T-helper 2 cell treated with Interferon-gamma antibody and Interleukin-4, amounts not matched to agents 5 μg/mL and 100 μg/mL, for 36 hours (primary cell): ENCODE measurements at regions not wholly inside any gene's neighbourhood (a gene's known extent, or its start where the extent isn't known, plus 50 kb on each side); places are given as distances from the start of the nearest gene placed in this dataset.

Experiments used
- DNase-seq: peaks from one replicate; pipeline ENCODE4 v3.0.0; 2021; ENCODE audit warnings: low spot score
- H3K27ac Mint-ChIP-seq: one replicate; pipeline ENCODE4 v1.8.0; 2021; ENCODE audit warnings: mild to moderate bottlenecking, mixed read lengths
- H3K27me3 Mint-ChIP-seq: one replicate; pipeline ENCODE4 v1.8.0; 2021; ENCODE audit warnings: low read depth, mixed read lengths
- H3K36me3 Mint-ChIP-seq: one replicate; pipeline ENCODE4 v1.8.0; 2021; ENCODE audit warnings: low read depth, mixed read lengths
- H3K4me1 Mint-ChIP-seq: one replicate; pipeline ENCODE4 v1.8.0; 2021; ENCODE audit warnings: low read depth, mixed read lengths
- H3K4me3 Mint-ChIP-seq: one replicate; pipeline ENCODE4 v1.8.0; 2022; ENCODE audit warnings: mild to moderate bottlenecking, moderate library complexity, mixed read lengths
- H3K9me3 Mint-ChIP-seq: one replicate; pipeline ENCODE4 v1.8.0; 2021; ENCODE audit warnings: mixed read lengths

- Mint-ChIP-seq H3K27me3 (no peaks in the 10 kb centered on the region), H3K4me1 (no peaks in the 10 kb centered on the region)
Measured at GRCh38 chr10:128793726-128794655, 667.8 kb upstream of the MKI67 start.

GRCh38 chr10:128796396-128796912 is 670.2 kb upstream of the MKI67 start:
- Mint-ChIP-seq H3K36me3 (no peaks in the 10 kb centered on the region), H3K4me3 (no peak overlapping the region), H3K27me3 (no peaks in the 10 kb centered on the region), H3K27ac (no peak overlapping the region), H3K4me1 (no peaks in the 10 kb centered on the region), H3K9me3 (no peaks in the 10 kb centered on the region)
- DNase-seq: no peak

More at GRCh38 chr10:128793726-128794655, 667.8 kb upstream of the MKI67 start:
- DNase-seq: no peak
- no peak overlapping the region for H3K4me3 Mint-ChIP-seq
- no peaks in the 10 kb centered on the region for H3K9me3 Mint-ChIP-seq
- no peaks in the 10 kb centered on the region for H3K36me3 Mint-ChIP-seq
- no peak overlapping the region for H3K27ac Mint-ChIP-seq

- no peak for DNase-seq
- H3K36me3 Mint-ChIP-seq: no peaks in the 10 kb centered on the region
- no peaks in the 10 kb centered on the region for H3K27me3 Mint-ChIP-seq
- H3K9me3 Mint-ChIP-seq: no peaks in the 10 kb centered on the region
- no peak overlapping the region for H3K4me3 Mint-ChIP-seq
- no peak overlapping the region for H3K27ac Mint-ChIP-seq
- H3K4me1 Mint-ChIP-seq: no peaks in the 10 kb centered on the region
Measured at GRCh38 chr10:128802062-128802461, 665.0 kb upstream of the MGMT start.

GRCh38 chr10:128803790-128804189 is 663.3 kb upstream of the MGMT start:
- DNase-seq: no peak
- Mint-ChIP-seq H3K27ac (no peak overlapping the region), H3K9me3 (no peaks in the 10 kb centered on the region), H3K4me1 (no peaks in the 10 kb centered on the region), H3K4me3 (no peak overlapping the region), H3K27me3 (no peaks in the 10 kb centered on the region), H3K36me3 (no peaks in the 10 kb centered on the region)

GRCh38 chr10:128804411-128804810 is 662.6 kb upstream of the MGMT start:
- H3K27me3 Mint-ChIP-seq: no peaks in the 10 kb centered on the region
- H3K4me3 Mint-ChIP-seq: no peak overlapping the region
- H3K4me1 Mint-ChIP-seq: no peaks in the 10 kb centered on the region
- H3K36me3 Mint-ChIP-seq: no peaks in the 10 kb centered on the region
- no peak overlapping the region for H3K27ac Mint-ChIP-seq
- no peak for DNase-seq
- H3K9me3 Mint-ChIP-seq: no peaks in the 10 kb centered on the region

- no peak overlapping the region for H3K27ac Mint-ChIP-seq
- H3K36me3 Mint-ChIP-seq: no peaks in the 10 kb centered on the region
- no peaks in the 10 kb centered on the region for H3K9me3 Mint-ChIP-seq
- H3K4me3 Mint-ChIP-seq: no peak overlapping the region
- H3K27me3 Mint-ChIP-seq: no peaks in the 10 kb centered on the region
- DNase-seq: no peak
- no peaks in the 10 kb centered on the region for H3K4me1 Mint-ChIP-seq
Measured at GRCh38 chr10:128808921-128809440, 658.1 kb upstream of the MGMT start.

- no peak overlapping the region for H3K27ac Mint-ChIP-seq
- no peaks in the 10 kb centered on the region for H3K27me3 Mint-ChIP-seq
- no peak for DNase-seq
- H3K36me3 Mint-ChIP-seq: no peaks in the 10 kb centered on the region
- H3K9me3 Mint-ChIP-seq: no peaks in the 10 kb centered on the region
- H3K4me1 Mint-ChIP-seq: no peaks in the 10 kb centered on the region
- H3K4me3 Mint-ChIP-seq: no peak overlapping the region
Measured at GRCh38 chr10:128811511-128811910, 655.5 kb upstream of the MGMT start.

- Mint-ChIP-seq H3K9me3 (no peaks in the 10 kb centered on the region), H3K27ac (no peak overlapping the region), H3K27me3 (no peaks in the 10 kb centered on the region), H3K4me1 (no peaks in the 10 kb centered on the region), H3K36me3 (no peaks in the 10 kb centered on the region), H3K4me3 (no peak overlapping the region)
- DNase-seq: no peak
Measured at GRCh38 chr10:128812000-128812399, 655.0 kb upstream of the MGMT start.

- no peaks in the 10 kb centered on the region for H3K36me3 Mint-ChIP-seq
- no peaks in the 10 kb centered on the region for H3K9me3 Mint-ChIP-seq
- no peaks in the 10 kb centered on the region for H3K4me1 Mint-ChIP-seq
- DNase-seq: no peak
- H3K27ac Mint-ChIP-seq: no peak overlapping the region
- no peaks in the 10 kb centered on the region for H3K27me3 Mint-ChIP-seq
- no peak overlapping the region for H3K4me3 Mint-ChIP-seq
Measured at GRCh38 chr10:128813574-128813973, 653.5 kb upstream of the MGMT start.

GRCh38 chr10:128814024-128814423 is 653.0 kb upstream of the MGMT start:
- no peak for DNase-seq
- Mint-ChIP-seq H3K27ac (no peak overlapping the region), H3K4me1 (no peaks in the 10 kb centered on the region), H3K36me3 (no peaks in the 10 kb centered on the region), H3K9me3 (no peaks in the 10 kb centered on the region), H3K4me3 (no peak overlapping the region), H3K27me3 (no peaks in the 10 kb centered on the region)

- DNase-seq: no peak
- H3K36me3 Mint-ChIP-seq: no peaks in the 10 kb centered on the region
- no peaks in the 10 kb centered on the region for H3K9me3 Mint-ChIP-seq
- H3K4me3 Mint-ChIP-seq: no peak overlapping the region
- no peaks in the 10 kb centered on the region for H3K4me1 Mint-ChIP-seq
- no peak overlapping the region for H3K27ac Mint-ChIP-seq
- H3K27me3 Mint-ChIP-seq: no peaks in the 10 kb centered on the region
Measured at GRCh38 chr10:128814782-128815181, 652.3 kb upstream of the MGMT start.

GRCh38 chr10:128816726-128817125 is 650.3 kb upstream of the MGMT start:
- no peak for DNase-seq
- Mint-ChIP-seq H3K4me1 (no peaks in the 10 kb centered on the region), H3K27ac (no peak overlapping the region), H3K4me3 (no peak overlapping the region), H3K9me3 (no peaks in the 10 kb centered on the region), H3K27me3 (no peaks in the 10 kb centered on the region), H3K36me3 (no peaks in the 10 kb centered on the region)

- no peaks in the 10 kb centered on the region for H3K27me3 Mint-ChIP-seq
- no peak for DNase-seq
- H3K9me3 Mint-ChIP-seq: no peaks in the 10 kb centered on the region
- no peak overlapping the region for H3K4me3 Mint-ChIP-seq
- H3K27ac Mint-ChIP-seq: no peak overlapping the region
- no peaks in the 10 kb centered on the region for H3K4me1 Mint-ChIP-seq
- no peaks in the 10 kb centered on the region for H3K36me3 Mint-ChIP-seq
Measured at GRCh38 chr10:128817636-128818035, 649.4 kb upstream of the MGMT start.

GRCh38 chr10:128820663-128821062 is 646.4 kb upstream of the MGMT start:
- Mint-ChIP-seq H3K4me3 (no peak overlapping the region), H3K36me3 (no peaks in the 10 kb centered on the region), H3K27ac (no peak overlapping the region)

More at GRCh38 chr10:128820663-128821062, 646.4 kb upstream of the MGMT start:
- Mint-ChIP-seq H3K9me3 (no peaks in the 10 kb centered on the region), H3K27me3 (no peaks in the 10 kb centered on the region), H3K4me1 (no peaks in the 10 kb centered on the region)
- no peak for DNase-seq
